HCT116 (cell line): ENCODE measurements at regions not wholly inside any gene's neighbourhood (a gene's known extent, or its start where the extent isn't known, plus 50 kb on each side); places are given as distances from the start of the nearest gene placed in this dataset.
"Not testable (repeated sequence)": the region's sequence is repeated elsewhere in the genome, so short reads cannot be mapped to it uniquely, and the experiment has no call there.

ENCODE experiments used
- ATAC-seq: fragments of 200-7000 bp; cut with Tn5 transposase; 2 replicates; pipeline ENCODE4 v1.9.1; 2020; ENCODE audit warnings: mild to moderate bottlenecking, moderate library complexity
- BruUV-seq: library from RNA; stranded (reverse); fragments of 400-500 nt; replicated peaks from 2 replicates; lab custom pipeline; 2021; lab: Mats Ljungman, UMichigan
- CTCF ChIA-PET: fragments of 300-600 bp; sonication (Branson Sonifier 250); formaldehyde crosslinking; loops from one replicate; lab custom pipeline; 2021; ENCODE audit warnings: antibody characterized with exemption; lab: Charles Lee
- POLR2A ChIA-PET: fragments of 300-600, 350-600 bp; sonication (Branson Sonifier 250); formaldehyde crosslinking; loops from one replicate; lab custom pipeline; 2021; ENCODE audit warnings: antibody characterized with exemption; lab: Charles Lee
- RAD21 ChIA-PET, 2 experiments: fragments of 300-600 bp; sonication (Branson Sonifier 250); formaldehyde crosslinking; loops; one replicate each; lab custom pipeline; 2023; ENCODE audit warnings: low total read pairs in 2 of 2; ENCODE audit not compliant: uncharacterized antibody in 2 of 2, unreplicated experiment in 2 of 2, low non-redundant PET in 1 of 2; lab: Charles Lee
- DNase-seq: peaks from one replicate; pipeline ENCODE4 v3.0.0-alpha.2; 2010; ENCODE audit warnings: low read depth, low spot score
- H2AFZ ChIP-seq: fragments of 200-600 bp; shearing (Covaris generic), sonication (generic); 2 replicates; pipeline ENCODE4 v1.6.1; 2017; ENCODE audit warnings: low read depth, mixed run types, mixed read lengths, antibody characterized with exemption, low read length; ENCODE audit not compliant: poor library complexity, severe bottlenecking
- H3K27ac ChIP-seq: 2 replicates; pipeline ENCODE4 v1.5.1; 2012; ENCODE audit warnings: low read depth, low read length
- H3K27me3 ChIP-seq: fragments of 200-600 bp; sonication (generic); 2 replicates; pipeline ENCODE4 v1.6.1; 2016; ENCODE audit warnings: mixed run types, low read length, mixed read lengths; ENCODE audit not compliant: insufficient read depth
- H3K36me3 ChIP-seq, 2 experiments: fragments of 200-500 bp in 1 of 2; fragments of 200-600 bp in 1 of 2; sonication (Bioruptor generic) in 1 of 2; sonication (generic) in 1 of 2; 2 replicates each; pipeline versions ENCODE4 v1.5.1 to v1.6.1; 2014 to 2016; ENCODE audit warnings: low read length in 2 of 2, inconsistent platforms in 1 of 2, mixed read lengths in 1 of 2, mixed run types in 1 of 2; ENCODE audit not compliant: insufficient read depth in 2 of 2, control insufficient read depth in 1 of 2
- H3K4me1 ChIP-seq, 2 experiments: fragments of 200-600 bp in 1 of 2; sonication (generic) in 1 of 2; 2 replicates each; pipeline versions ENCODE4 v1.5.1 to v1.6.1; 2012 to 2017; ENCODE audit warnings: low read length in 2 of 2, inconsistent platforms in 1 of 2, mild to moderate bottlenecking in 1 of 2, mixed read lengths in 1 of 2, mixed run types in 1 of 2, moderate library complexity in 1 of 2; ENCODE audit not compliant: insufficient read depth in 2 of 2, control insufficient read depth in 1 of 2
- H3K4me2 ChIP-seq: fragments of 200-600 bp; sonication (generic); 2 replicates; pipeline ENCODE4 v1.6.1; 2017; ENCODE audit warnings: mixed run types, low read length, mixed read lengths
- H3K4me3 ChIP-seq, 2 experiments: fragments of 200-600 bp in 1 of 2; sonication (generic) in 1 of 2; replicated peaks in 1 of 2; 2 replicates each; pipeline ENCODE4 v1.5.1; 2011 to 2016; ENCODE audit warnings: low read length in 2 of 2, control low read depth in 1 of 2, low read depth in 1 of 2, mild to moderate bottlenecking in 1 of 2, mixed read lengths in 1 of 2, mixed run types in 1 of 2
- H3K79me2 ChIP-seq: fragments of 200-600 bp; sonication (generic); 2 replicates; pipeline ENCODE4 v1.6.1; 2017; ENCODE audit warnings: mild to moderate bottlenecking, mixed run types, low read length, moderate library complexity, mixed read lengths; ENCODE audit not compliant: insufficient read depth
- H3K9ac ChIP-seq: fragments of 200-600 bp; sonication (generic); 2 replicates; pipeline ENCODE4 v1.6.1; 2016; ENCODE audit warnings: low read length, mixed read lengths
- H3K9me2 ChIP-seq: fragments of 200-600 bp; sonication (generic), shearing (Covaris generic); 2 replicates; pipeline ENCODE4 v1.6.1; 2017; ENCODE audit warnings: mixed run types, mild to moderate bottlenecking, moderate library complexity; ENCODE audit not compliant: insufficient read depth
- H3K9me3 ChIP-seq, 2 experiments: fragments of 200-500 bp in 1 of 2; fragments of 200-600 bp in 1 of 2; sonication (Bioruptor generic) in 1 of 2; sonication (generic) in 1 of 2; 2 replicates each; pipeline ENCODE4 v1.6.1; 2014 to 2017; ENCODE audit warnings: low read length in 2 of 2, mixed read lengths in 2 of 2, inconsistent platforms in 1 of 2, low read depth in 1 of 2, mild to moderate bottlenecking in 1 of 2, mixed run types in 1 of 2, moderate library complexity in 1 of 2; ENCODE audit not compliant: control insufficient read depth in 1 of 2, insufficient read depth in 1 of 2
- H4K20me1 ChIP-seq: fragments of 200-600 bp; sonication (generic), shearing (Covaris generic); 2 replicates; pipeline ENCODE4 v1.6.1; 2017; ENCODE audit warnings: mixed run types, mild to moderate bottlenecking, moderate library complexity; ENCODE audit not compliant: insufficient read depth
- RAD21 ChIP-seq: IDR thresholded peaks from 2 replicates; pipeline ENCODE4 v1.6.1; 2012; ENCODE audit warnings: low read depth, mild to moderate bottlenecking
- SRF ChIP-seq: IDR thresholded peaks from 2 replicates; pipeline ENCODE4 v1.6.1; 2012; ENCODE audit warnings: low read depth
- intact Hi-C: fragments of 100-400 bp; cut with micrococcal nuclease; formaldehyde crosslinking; loops from 2 replicates; pipeline ENCODE4 v1.10.0; 2022
- TF ChIP-seq, protein P1 (sequence below): IDR thresholded peaks from 2 replicates; pipeline ENCODE4 v1.6.1; 2012; ENCODE audit warnings: low read depth

DNA sequence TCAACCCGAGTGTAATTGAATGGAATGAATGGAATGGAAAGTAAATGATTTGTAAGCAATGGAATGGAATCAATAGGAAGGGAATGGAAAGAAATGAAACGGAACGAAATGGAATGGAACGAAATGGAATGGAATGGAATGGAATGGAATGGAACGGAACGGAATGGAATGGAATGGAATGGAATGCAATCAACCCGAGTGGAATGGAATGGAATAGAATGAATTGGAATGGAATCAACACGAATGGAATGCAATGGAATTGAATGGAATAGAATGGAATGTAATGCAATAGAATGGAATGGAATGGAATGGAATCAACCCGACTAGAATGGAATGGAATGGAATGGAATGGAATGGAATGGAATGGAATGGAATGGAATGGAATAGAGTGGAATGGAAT lies 1148.7 kb downstream of the RPIA start:
- BruUV-seq, intact Hi-C loops, H3K36me3 ChIP-seq, CTCF ChIA-PET, H3K4me1 ChIP-seq, ATAC-seq, H3K79me2 ChIP-seq, H4K20me1 ChIP-seq, H3K4me3 ChIP-seq, POLR2A ChIA-PET, H3K27me3 ChIP-seq, H3K9ac ChIP-seq, H3K9me2 ChIP-seq, H3K27ac ChIP-seq, H2AFZ ChIP-seq, H3K4me2 ChIP-seq, RAD21 ChIA-PET, H3K9me3 ChIP-seq, DNase-seq: not testable (repeated sequence)

DNA sequence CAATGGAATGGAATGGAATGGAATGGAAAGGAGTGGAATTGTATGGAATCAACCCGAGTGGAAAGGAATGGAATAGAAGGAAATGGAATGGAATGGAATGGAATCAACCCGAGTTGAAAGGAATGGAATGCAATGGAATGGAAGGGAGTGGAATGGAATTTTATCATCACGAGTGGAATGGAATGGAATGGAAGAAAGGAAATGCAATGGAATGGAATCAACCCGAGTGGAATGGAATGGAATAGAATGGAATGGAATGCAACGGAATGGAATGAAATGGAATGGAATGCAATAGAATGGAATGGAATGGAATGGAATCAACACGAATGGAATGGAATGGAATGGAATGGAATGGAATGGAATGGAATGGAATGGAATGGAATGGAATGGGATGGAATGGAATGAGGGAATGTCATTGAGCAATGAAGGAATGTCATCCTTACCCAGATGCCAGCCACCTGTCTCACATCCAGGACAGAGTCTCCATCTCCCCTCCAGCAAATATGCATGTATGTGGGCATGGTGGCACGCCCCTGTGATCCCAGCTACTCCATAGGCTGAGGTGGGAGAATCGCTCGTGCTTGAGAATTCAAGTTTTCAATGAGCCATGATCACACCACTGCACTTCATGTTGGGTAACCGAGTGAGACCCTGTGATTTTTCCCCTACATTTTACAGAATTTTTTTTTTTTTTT lies 1149.5 kb downstream of the RPIA start:
- H3K27me3 ChIP-seq, H4K20me1 ChIP-seq, H3K9me2 ChIP-seq, H3K4me3 ChIP-seq, H3K4me1 ChIP-seq, DNase-seq, intact Hi-C loops, RAD21 ChIA-PET, CTCF ChIA-PET, POLR2A ChIA-PET, H2AFZ ChIP-seq, H3K36me3 ChIP-seq, H3K9ac ChIP-seq, BruUV-seq, H3K79me2 ChIP-seq, H3K9me3 ChIP-seq, ATAC-seq, H3K4me2 ChIP-seq, H3K27ac ChIP-seq: not testable (repeated sequence)

DNA sequence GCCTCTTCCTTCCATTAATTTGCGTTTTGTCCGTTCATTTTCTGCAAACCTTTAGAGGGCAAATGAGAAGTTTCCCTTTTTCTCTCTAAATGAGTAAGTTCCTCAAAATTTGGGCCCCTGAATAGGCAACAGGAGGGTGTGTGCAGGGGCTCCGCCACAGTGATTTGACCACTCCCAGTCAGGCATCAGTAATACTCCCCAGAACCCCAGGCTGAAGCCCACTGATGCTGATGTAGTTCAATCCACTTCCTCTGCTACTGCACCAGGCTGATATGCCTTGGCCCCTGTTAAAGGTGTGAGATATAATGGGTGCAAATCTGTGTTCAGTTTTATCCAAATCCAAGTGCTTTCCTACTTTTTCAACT lies 1150.0 kb downstream of the RPIA start:
- ChIA-PET RAD21 (no interaction called here), CTCF (no interaction called here), POLR2A (no interaction called here)
- BruUV-seq: no TSS peak
- Histone ChIP-seq H4K20me1 (no peaks in the 10 kb centered on the region), H3K27me3 (no peaks in the 10 kb centered on the region), H3K4me1 (0 out of 4 replicates have a peak, but pooled peaks cover 0 to 2% of the 10 kb centered on the region in 2 experiments), H3K4me3 (no peak overlapping the region), H3K9ac (no peak overlapping the region), H3K9me3 (no peaks in the 10 kb centered on the region; a peak in 1 of 4 replicates), H3K27ac (no peak overlapping the region), H3K79me2 (no peaks in the 10 kb centered on the region), H3K36me3 (no peaks in the 10 kb centered on the region), H3K9me2 (no peaks in the 10 kb centered on the region), H2AFZ (no peak overlapping the region), H3K4me2 (no peak overlapping the region)
- intact Hi-C loops: no loop called here
- DNase-seq (no peak), ATAC-seq (no peak)
- no peak for TF ChIP-seq SRF
- no peak for TF ChIP-seq RAD21
- TF ChIP-seq, protein P1, sequence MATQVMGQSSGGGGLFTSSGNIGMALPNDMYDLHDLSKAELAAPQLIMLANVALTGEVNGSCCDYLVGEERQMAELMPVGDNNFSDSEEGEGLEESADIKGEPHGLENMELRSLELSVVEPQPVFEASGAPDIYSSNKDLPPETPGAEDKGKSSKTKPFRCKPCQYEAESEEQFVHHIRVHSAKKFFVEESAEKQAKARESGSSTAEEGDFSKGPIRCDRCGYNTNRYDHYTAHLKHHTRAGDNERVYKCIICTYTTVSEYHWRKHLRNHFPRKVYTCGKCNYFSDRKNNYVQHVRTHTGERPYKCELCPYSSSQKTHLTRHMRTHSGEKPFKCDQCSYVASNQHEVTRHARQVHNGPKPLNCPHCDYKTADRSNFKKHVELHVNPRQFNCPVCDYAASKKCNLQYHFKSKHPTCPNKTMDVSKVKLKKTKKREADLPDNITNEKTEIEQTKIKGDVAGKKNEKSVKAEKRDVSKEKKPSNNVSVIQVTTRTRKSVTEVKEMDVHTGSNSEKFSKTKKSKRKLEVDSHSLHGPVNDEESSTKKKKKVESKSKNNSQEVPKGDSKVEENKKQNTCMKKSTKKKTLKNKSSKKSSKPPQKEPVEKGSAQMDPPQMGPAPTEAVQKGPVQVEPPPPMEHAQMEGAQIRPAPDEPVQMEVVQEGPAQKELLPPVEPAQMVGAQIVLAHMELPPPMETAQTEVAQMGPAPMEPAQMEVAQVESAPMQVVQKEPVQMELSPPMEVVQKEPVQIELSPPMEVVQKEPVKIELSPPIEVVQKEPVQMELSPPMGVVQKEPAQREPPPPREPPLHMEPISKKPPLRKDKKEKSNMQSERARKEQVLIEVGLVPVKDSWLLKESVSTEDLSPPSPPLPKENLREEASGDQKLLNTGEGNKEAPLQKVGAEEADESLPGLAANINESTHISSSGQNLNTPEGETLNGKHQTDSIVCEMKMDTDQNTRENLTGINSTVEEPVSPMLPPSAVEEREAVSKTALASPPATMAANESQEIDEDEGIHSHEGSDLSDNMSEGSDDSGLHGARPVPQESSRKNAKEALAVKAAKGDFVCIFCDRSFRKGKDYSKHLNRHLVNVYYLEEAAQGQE: no peak
